GM21723 (cell line): ENCODE measurements at regions not wholly inside any gene's neighbourhood (a gene's known extent, or its start where the extent isn't known, plus 50 kb on each side); places are given as distances from the start of the nearest gene placed in this dataset.

Experiments
- ATAC-seq: cut with Tn5 transposase; IDR thresholded peaks from one replicate; pipeline ENCODE4 v1.9.1; 2021; ENCODE audit warnings: mild to moderate bottlenecking, moderate library complexity; ENCODE audit not compliant: unreplicated experiment

DNA sequence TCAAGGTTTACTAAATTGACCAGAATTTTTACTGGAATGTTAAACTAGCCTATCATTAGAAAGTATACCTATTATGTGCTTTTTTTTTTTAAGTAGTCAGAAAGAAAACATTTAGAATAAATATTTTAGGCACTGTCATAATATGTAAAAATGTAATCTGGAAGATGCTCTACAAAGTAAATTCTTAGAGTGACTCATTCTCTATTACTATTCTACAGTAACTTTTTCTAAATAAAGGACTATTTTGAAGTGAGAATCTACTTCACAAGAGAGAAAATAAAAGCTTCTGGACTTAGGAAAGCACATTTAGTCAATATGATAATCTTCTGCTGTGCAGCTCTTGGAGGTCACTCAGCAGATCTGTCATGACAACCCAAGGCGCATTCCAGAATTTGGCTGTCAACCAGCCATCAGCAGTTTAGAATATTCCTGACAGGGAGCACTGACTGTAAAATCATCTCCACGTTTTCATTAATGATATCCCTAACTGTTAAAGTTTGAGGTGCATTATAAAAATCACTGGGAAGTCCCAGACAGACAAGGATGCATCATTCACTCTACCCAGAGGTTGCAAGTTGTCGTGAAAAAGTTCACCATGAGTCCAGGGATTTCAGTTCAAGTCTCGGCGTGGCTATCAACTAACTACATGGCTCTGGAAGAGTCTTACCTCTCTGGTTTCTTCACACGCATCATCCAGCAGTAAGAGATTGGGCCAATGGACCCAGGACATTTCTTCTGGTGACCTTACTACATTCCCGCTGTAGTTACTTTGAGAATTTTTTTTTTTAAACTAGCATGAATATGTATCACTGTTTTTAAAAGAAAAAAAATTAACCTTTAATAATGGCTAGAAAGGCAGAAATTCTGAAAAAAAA lies 374.9 kb downstream of the GJA1 start:
- ATAC-seq: no peak

DNA sequence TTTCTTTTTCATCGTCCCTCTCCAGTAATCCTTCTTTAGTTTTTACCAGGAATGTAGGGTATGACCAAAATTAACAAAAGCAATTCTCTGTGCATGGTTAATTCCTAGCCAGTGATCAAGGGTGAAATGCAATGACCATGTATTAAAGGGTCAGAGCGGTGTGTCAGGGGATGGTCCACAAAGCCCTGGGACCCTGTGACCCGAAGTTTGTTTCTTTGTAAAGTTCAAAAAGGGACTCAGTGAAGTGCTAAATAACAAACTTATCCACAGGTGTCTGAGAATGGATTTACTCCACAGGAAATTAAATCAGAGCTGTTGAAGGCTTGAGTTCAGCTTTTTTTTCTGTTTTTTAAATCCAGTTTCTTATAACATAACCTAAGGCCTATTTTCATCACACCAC lies 375.7 kb downstream of the GJA1 start:
- no peak for ATAC-seq

DNA sequence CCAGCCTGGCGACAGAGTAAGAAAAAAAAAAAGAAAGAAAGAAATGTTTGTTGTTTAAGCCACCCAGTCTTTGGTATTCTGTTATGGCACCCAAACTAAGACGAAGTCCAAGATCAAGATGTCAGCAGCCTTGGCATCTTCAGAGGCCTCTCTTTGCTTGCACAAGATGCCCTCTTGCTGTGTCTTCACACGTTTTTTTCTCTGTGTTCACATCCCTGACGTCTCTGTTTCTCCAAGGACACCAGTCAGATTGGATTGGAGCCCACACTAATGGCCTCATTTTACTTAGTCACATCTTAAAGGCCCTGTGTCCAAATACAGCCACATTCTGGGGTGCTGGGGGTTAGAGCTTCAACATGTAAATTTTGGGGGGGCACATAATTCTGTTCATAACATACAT lies 380.9 kb downstream of the GJA1 start:
- ATAC-seq: no peak

DNA sequence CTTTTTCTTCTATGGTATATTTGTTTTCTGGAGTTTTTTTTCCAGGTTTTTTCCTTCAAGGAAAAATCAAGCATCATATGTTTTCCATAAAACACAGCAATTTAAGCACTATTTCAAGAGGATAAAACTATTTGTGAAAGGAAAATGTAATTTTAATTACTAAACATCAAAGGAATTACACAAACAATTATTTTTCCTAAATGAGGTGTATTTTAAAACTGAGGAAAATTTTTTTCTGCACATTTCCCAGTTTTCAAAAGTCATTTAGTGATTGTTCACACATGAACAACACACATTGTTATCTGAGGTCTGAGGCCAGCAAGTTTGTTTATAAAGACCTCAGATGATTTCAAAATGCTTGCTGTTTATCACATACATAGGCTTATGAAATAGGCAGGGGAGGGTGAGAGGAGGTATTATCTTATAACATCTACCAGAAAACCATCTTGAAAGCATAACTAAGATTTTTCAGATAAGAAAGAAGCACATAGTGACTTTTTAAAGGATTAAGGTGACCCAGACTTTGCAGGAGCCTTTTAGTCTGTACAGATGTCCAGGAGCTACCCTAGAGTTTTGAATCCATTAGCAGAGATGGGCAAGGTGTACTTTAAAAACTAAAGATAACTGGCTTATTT lies 381.6 kb downstream of the GJA1 start:
- no peak for ATAC-seq

DNA sequence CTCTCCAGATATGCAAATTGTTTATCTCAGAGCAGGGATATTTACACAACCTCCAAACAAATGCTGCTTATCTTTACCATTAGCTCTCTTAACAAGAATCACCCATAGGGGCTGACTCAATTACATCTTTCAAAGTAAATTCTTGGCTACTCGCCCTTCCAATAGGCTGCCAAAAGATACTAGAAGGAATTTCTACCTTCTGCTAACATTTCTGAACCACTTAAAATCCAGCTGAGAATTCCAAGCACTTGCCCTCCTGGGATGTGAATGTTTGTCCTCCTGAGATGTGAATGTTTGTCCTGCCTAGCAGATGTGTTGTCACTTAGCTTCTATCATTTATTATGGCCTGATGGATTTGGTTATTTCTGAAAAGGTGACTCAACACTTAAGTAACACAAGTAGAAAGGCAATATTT lies 388.0 kb downstream of the GJA1 start:
- no peak for ATAC-seq

DNA sequence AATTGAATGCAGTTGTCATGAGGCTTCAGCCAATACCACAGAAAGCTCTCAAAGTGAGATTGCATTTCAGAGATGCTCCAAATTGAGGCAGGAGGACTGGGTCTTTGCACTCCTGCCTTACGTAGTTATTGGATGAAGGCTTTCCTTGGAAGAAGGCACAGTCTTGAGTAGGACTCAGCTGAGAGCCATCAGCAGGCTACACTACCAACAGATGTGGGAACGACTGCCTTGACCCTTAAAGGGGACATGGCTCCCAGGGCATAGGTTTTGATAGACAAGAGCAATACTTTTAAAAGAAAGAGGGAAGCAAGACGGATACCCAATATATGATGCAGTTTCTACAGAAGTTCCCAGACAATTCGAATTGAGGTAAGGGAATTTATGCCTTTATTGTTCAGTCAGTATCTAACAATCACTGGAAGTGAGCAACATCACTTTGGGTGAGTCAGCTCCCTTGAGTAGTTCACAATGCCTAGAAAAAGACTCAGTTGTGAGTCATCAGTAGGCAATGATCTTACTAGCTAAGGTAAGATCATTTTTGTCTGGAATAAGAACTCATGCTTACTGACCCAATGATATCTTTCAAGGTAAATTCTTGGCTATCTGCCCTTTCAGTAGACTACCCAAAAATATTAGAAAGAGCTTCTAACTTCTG lies 390.8 kb downstream of the GJA1 start:
- ATAC-seq: no peak

DNA sequence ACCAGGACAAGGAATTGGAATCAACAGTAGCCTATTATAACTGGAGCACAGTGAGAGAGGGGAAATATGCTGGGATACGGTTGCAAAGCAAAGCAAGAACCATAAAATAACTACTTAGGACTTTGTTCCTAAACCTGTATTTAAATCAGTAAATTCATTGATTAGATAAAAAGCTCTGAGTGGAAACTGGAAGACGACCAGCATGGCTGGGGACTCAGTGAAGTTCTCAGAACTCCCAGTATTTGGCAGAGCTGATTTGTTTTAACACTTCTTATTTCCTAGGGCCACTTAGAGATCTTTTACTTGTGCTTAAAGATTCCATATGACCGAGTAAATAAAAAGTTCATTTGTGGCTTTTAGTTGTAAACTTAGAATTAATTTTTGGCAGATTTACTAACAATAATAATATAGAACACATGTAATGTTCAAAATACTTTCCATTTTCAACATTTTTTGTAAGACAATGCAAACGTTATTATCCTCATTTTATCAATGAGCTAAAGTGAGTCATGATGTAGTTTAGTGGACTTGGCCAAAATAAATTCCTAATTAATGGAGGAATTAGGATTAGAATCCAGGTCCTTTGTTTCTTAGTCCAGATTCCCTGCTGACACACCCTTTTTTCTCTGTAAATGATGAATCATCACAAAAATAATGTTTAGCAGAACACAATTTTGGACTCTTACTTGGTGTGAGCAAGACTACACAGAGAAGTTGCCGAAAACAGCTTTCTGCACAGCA lies 392.9 kb downstream of the GJA1 start:
- no peak for ATAC-seq

DNA sequence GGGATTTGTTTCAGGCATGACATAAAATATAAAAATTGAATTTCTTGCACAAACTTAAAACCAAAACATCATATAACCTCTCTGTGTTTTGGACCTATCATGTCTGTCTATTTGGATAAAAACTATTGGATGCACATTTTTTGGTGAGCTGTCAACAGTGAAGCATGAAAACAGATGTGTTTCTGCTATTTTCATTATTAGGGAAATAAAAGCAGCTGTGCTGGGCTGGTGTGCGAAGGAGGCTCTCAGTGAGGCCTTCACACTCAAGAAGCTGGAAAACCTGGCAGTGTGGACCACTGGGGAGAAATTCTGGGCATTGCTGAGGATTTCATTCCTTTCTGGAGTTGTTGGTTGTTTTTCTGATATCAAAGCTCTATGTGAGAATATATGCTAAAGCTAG lies 395.3 kb downstream of the GJA1 start:
- ATAC-seq: no peak

DNA sequence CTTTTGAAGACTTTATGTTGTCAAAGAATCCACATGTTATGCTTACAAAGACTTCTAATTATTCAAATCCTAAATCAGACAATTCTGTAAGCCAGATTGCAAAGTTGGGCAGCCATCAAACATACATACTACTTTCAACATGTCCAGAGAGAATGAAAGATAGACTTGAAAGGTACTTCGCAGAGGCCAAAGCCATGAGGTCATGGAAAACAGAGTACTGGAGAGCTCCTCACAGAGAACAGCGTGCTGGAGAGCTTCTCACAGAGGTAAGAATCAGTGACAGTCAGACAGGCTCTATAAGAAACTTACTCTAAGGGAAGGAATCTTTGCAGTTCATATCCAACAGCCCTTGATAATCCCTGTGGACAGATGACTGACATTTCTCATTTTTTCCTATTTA lies 400.2 kb downstream of the GJA1 start:
- ATAC-seq: no peak

DNA sequence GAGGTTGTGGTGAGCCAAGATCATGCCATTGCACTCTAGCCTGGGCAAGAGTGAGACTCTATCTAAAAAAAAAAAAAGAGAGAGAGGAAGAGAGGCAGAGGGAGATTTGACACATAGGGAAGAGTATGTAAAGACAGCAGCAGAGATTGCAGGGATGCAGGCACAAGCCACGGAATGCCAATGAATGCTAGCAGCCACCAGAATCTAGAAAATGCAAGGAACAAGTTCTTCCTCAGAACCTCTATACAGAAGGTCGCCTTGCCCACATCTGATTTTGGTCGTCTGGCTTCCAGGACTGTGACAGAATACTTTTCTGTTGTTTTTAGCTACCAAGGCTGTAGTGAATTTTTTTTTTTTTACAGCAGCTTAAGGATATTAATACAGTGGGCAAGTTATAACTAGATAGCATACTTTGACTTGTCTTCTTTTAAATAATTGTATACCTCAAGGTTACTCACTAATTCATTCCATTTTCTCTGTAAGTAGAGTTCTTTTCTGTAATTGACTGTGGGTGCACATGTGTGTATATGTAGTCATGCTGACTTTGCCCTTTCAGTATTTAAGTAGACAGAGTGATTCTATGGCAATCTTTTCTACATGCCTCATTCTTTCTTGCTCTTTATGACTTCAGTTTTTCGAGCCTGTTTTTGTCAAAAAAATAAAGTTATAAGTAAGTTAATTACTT lies 402.2 kb downstream of the GJA1 start:
- no peak for ATAC-seq

DNA sequence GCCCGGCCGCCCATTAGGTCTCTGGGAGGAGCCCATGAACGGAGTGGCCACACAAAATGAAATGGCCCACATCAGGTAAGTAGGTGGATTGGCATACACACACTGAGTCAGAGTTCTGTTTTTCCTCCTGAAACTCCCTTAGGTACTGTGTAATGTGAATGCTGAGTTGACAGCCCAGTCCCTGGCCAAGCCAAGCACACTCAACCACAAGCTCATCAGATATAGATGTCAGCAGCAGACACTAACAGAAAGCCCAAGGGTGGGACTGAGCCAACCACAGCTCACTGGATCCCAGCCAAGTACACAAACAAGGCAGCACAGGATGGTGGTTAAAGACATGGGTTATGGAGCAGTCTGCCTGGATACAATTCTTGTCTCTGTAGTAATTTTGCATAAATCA lies 403.4 kb downstream of the GJA1 start:
- no peak for ATAC-seq

DNA sequence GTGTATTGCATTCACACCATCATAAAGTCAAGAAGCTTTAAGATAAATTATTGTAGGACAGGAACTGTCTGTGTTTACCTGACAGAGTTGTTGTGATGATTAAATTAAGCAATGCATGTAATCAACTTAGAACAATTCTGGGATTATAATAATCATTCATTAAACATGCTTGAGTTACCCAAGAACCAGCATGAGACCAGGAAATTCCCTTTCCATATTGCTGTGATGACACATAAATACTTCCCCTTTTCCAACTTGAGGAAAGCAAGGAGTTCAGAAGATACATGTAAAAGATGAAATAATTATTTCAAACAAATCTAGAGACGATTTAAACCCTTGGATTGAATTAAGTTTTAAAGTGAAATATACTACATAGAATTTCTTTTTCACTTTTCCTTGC lies 404.4 kb downstream of the GJA1 start:
- ATAC-seq: no peak

DNA sequence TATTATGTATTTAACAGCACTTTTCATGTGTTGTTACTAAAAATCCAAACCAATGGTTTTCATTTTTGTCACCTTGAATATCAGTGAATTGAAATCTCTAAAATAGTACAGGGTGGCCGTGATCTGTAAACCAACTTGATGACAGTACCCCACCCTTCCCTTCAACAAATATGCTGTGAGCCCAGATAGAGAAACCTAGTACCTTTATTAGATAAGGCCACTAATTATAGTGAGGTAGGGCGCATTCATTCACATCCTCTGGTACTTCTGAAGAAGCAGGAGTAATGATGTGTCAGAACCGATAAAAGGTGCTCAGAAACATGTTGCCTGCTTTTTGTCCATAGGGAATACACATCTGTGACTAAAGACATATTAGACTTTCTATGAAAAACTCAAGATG lies 409.5 kb downstream of the GJA1 start:
- ATAC-seq: no peak

DNA sequence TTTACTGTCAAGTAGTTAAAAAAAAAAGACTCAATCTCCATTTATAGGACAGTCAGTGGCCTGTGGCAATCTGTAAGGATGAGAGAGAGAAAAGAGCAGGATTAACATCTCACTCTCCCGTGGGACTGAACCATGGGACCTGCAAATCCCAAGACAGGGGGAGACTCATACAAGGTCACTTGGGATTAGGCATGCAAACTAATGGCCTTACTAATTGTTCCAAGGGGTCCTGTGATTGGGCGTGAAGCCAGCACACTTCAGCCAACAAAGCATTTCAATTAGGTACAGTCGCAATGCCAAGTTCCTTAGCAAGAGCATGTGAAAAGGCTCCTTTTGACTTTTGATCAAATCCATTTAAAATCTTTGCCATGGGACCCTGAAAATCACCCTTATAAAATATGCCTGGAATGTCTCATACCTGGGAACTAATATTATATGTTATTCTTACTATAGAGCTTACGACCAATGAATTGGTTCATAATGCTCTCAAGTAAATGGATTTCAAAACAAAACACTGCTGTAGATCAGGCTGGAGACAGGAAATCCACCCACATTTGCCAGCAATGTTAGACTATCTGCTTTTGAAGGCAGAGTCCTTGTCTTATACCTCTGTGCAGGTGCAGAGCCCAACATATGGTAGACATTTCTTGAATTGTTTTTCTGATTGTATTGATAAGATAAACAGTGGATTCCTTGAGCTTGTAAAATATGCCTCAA lies 412.5 kb downstream of the GJA1 start:
- no peak for ATAC-seq

DNA sequence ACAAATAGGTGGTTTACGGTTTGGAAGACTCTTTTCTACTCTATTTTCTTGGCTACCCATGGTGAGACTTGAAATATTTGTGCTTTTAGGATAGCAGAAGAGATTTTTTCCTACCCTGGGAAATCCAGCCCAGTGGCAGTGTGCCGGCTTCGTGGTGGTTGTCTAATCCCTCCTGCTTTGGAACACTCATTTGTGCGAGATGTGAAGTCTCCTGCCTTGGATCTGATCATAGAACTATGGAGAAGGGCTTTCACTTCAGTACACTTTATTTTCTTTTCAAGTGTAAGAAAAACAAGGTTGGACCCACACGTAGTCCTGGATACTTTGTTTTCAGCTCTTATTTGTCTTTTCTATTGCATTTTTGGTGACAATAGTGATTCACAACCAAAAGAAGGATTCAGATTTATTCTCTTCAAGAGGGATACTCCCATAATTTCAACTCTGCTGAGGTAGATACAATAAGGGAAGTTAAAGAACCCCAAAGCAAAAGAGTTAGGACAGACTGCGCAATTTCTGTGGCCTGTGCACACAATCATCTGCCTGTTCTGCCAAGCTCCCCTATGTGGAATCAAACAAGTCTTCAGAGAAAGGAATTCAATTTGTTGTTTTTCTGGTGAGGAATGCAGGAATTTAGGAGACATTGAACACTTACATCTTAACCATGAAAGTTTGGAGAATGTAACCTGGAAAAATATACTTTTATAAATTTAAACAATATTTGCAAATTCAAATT lies 413.2 kb downstream of the GJA1 start:
- ATAC-seq: no peak

DNA sequence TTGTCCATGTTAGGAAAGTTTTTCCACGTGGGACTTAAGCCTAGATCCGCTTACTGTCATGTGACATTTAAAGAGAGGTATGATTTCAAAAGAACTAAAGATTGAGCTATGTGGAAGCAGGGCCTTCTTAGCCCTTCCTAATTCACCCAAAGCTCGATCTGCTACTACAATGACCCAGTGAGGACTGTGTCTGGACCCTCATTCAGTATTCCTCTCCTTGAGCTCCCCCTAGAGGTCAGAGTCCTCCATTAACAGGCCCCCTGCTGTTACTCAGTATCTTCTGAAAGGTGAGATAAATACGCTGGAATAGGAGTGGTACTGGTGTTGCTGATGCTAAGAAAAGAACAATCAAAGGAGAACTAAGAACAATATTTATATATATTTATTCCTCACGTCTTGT lies 414.0 kb downstream of the GJA1 start:
- peak; percentile 90 for ATAC-seq

DNA sequence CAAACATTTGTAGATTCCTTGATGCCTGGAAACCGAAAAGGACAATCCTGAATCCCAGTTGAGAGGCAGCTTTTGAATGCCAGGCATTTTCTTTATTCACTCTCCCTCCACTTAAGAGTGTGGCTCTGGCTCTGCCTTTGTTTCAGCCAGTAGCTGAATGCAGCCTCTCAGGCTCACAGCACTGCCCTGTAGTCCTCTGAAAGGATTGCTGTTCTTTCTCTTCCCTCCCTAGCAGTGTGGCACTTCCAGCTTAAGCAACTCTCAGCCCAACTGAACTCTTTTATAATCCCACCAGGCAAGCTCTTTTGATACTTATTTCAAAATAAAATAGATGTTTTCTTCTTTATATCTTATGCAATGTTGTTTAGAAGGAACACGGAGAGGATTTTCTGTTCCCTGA lies 415.6 kb downstream of the GJA1 start:
- ATAC-seq: no peak

DNA sequence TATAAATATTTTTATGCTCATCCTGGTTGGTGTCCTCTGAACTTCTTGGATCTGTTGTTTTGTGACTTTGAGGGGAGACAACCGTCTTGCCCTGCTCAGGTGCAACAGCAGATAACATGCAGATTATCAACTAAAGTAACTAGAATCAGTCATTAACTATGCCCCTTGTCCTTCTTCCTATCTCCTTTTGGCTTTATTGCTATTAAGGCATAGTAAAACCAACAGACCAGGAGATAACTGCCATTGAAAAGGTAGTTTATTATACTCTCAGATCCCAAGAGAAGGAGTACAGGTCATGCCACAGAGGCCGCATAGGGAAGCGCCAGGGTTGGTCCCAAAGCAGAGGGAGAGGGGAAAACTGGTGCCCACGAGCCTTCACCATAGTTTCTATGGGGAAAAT lies 418.2 kb downstream of the GJA1 start:
- ATAC-seq: no peak

DNA sequence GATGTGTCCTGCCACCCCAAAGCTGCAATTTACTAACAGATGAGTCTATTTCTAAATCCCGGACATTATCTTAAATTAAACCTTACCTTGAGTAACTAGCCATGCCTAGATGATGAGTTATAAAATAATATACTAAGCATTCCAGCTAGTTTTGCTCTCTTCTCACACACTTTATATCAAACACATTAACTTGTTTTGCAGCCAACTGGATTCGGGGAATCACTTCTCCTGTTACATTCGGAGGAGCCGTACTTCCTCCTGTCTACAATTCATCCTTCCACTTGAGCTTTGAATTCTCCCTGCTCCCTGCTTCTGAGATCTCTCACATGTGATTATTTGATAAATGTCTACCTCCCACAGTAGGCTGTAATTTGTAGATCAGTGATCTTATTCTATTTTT lies 420.1 kb downstream of the GJA1 start:
- no peak for ATAC-seq

DNA sequence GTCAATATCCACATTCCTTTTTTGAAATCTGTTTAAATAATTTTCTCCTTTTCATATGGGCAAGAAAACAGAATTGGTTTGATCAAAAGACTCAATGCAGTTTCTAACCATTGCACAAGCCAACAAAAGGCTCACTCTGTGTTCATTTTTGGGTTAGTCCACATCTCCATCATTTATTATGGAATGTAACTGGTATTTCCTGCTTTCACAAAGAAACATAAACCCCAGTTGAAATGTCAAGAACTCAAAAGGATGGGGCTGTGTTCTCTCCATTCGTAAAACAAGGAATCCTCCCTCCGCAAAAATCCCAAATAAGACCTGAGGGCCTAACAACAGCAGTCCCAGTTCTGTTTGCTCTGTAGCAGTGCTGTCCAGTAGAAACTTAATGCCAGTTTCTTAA lies 420.9 kb downstream of the GJA1 start:
- ATAC-seq: no peak
